Retina (tissue), 1 donor: ENCODE measurements at regions not wholly inside any gene's neighbourhood (a gene's known extent, or its start where the extent isn't known, plus 50 kb on each side); places are given as distances from the start of the nearest gene placed in this dataset.
A peak's percentile ranks its signal among the peaks of the same experiment; 100 is the strongest.

Experiments used
- DNase-seq: peaks from one replicate; pipeline ENCODE4 v3.0.0-alpha.2; 2016

DNA sequence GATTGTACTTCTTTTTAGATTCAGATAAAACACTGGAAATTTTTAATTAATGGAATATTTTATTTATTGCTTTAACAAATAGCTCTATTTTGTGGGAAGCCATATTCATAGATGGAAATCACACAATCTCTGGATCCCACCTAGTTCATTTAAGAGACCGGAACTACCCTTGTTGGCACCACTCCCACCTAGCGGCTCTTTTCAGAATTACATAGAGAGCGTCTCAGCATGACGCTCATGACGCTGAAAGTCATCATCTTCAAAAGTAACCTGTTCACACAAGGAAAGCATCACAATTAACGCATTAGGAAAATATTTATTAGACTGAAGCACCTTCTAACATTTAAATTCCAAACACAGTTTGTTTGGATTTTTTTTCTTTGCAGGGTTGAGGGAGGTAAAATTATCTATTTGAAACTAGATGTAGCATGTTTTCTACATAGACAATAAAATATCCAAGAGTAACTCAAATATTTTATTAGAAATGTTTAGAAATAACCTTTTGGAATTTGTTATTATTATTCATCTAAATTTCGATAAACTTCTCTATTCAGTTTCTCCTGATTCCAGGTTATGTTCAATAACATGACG lies 214.9 kb upstream of the ARRDC4 start:
- DNase-seq: no peak

DNA sequence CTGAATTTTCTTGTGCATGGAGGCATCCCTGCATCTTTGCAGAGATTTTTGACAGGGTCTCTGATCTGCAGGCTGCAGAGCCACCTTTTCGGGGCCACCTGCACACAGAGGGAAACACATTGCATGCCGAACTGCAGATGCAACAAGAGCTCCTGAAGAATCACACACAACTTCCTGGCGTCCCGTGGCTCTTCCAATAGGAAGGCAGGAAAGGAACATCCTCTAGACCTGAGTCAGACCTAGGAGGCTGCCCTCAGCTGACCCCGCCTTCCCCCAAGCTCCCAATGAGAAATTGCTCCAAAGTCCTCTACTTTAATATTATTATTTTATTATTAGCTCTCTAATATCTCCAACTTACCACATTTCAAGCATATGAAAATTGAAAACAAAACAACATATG lies 213.2 kb upstream of the ARRDC4 start:
- no peak for DNase-seq

DNA sequence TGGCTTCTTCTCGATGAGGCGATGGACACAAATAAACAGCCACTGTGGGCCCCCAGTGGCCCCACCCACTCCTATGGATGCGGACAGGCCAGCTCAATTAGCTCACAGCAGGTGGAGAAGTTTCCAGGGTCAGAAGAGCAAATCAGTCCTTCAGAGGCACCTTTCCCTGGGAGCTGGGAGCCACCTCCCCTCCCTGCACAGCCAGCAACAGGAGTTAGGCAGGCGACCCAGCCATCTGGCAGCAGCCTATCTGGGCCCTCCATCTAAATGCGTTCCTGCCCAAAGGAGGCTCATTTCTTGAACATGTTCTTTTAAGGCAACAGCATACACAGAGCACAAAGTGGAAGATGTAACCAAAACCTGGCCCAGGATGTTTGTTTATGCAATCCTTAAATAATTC lies 211.9 kb upstream of the ARRDC4 start:
- DNase-seq: no peak

DNA sequence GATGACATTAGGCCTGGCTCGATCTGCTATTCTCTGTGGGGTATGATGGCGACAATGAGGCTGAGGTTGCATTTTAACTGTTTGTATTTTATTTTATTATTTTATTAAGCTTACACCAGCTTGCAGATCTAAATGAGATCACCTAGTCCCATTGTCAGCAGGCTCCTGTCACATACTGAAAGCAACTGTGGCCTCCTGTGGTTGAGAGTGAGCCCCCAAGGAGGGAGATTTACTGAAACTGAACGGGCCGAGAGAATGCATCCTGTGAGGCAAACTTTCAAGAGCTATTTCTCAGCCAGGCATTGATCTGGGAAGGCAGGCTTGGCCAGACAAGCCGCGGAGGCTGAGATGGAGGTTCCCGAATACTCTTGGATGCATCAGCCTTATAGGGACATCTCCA lies 210.4 kb upstream of the ARRDC4 start:
- DNase-seq: no peak

DNA sequence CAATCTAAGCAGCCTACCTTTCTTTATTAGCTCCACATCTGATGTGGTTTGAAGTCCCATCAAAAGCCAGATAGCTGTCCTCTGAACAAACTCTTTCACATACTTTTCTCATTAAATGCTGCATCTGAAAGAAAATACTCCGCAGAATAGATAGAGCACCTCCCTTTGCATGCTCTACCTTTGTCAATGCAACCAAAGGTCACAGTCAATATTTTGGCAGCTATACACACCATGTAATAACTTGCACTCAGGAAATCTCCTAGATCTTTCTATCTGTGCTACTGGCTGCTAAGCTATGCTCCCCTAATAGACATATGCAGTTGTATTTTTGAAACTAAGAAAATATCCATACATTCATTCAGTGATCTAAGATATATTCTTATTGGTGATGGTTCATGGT lies 204.8 kb upstream of the ARRDC4 start:
- DNase-seq: no peak

DNA sequence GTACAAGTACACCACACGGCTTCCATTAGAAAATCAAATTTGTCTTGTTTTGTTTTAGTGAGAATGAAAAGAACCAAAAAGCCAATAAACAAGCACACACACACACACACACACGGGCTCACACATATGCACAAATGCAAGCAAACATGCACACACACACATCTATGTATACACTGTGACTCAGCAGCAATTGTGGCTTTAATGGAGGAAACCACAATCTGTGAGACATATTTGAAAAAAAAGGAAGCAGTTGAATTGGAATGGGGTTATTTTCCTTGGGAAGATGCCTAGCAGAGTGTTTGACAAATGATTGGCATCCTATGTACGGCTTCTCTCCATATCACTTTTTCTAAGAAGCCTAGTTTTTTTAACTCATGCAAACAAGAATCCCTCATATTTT lies 201.1 kb upstream of the ARRDC4 start:
- no peak for DNase-seq

DNA sequence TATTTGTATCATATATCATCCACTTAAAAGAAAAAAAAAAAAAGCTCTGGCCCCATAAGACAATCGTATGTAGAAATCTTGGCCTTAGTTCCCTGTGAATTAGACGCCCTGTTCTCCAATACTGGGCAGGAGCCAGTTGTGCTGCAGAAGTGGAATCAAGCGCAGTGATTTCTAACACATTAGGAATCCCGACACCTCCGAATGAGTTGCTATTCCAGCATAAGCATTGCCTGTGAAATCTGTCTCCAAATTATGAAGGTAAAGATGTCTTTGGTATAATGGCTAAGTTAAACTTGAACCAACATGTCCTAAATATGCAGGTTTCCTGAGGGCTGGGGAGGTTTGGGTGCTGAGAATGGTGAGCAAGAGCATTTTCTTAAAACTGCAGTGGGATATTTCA lies 199.4 kb upstream of the ARRDC4 start:
- no peak for DNase-seq

DNA sequence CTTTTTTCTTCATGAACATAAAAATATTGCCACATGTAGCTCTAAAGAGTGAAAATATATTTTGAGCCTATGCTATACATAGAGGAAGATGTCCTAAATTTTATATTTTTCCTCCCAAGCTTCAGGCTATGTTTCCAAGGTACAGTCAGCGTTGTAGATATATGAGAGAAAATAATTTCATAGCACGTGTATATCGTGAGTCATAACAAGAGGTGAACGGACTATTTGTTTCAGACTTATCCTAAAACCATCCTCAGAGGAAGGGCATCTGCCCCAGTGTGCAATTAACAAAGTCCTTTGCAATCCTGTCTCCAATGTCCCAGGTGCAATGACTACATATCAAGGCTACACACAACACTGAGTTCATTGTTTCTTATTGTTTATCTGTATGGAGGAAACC lies 177.3 kb upstream of the ARRDC4 start:
- no peak for DNase-seq

DNA sequence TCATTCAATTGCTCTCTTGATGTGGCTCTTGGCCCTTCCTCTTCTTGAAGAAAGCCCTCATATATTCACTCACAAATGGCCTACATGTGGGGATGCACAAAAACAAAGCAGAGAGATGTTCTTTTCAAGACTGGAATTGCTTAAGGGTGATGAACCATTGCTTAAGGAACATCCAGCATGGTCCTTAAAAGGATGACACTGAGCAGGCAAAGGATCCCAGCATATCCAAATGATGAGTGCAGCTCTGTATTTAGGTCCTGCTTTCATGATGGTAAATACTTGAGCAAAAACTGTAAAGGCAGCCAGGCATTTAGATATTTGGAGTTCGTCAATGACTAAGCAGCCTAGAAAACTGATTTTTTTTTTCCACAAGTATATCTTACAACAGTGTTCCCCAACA lies 173.8 kb upstream of the ARRDC4 start:
- no peak for DNase-seq

DNA sequence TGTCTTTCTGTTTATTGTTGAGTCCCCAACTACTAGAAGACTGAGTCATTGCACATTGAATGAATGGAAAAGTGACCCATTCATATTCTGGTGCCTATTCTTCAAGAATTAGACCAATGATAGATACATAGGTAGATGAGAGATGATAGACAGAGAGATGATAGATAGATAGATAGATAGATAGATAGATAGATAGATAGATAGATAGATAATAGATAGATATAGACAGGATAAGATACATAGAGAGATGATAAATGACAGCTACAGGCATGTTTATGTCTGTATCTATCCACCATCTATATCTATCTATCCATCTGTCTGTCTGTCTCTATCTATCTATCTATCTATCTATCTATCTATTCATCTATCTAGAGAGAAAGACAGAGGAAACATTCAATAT lies 170.3 kb upstream of the ARRDC4 start:
- DNase-seq: no peak

DNA sequence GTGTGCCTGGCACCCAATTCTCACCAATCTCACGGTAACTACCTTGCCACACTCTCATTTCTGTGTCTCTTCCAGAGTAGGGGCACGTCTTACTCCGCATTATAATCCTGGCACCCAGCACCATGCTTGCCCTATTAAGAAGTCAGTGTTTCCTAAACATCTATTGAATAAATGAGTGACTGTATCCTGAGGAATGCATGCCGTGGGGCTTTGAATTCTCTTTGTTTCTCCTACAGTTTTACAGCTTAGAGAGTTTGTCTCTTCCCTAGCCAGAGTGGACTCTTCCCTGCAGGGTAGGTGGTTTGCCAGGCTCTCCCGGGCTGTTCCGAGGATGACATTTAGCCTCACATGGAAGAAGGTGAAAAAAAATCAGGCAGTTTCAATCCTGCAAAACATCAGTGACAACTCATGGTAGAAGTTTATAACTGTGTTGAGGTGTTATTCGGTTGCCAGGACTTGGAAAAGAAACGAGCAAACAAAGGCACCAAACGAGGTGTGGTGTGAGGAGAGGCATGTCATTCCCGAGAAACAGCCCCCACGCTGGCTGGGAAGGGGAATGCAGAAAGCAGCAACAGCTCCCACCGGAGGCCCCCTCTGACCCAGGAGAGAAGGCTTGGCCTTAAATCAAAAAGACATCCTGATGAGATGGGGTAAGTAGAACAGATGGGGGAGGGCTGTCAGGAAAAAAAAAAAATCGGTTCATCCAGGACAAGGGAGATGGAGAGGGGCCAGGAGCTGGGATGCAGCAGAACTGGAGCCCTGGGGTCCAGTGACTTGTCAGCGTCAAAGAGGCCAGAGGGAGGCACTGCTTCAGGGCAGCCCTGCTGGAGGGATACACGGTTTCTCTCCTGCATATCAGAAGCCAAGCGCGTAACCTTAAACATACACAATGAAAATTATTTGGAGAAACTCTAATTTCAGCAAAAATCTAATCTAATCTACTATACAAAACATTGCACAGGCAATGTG lies 168.4 kb upstream of the ARRDC4 start:
- no peak for DNase-seq

DNA sequence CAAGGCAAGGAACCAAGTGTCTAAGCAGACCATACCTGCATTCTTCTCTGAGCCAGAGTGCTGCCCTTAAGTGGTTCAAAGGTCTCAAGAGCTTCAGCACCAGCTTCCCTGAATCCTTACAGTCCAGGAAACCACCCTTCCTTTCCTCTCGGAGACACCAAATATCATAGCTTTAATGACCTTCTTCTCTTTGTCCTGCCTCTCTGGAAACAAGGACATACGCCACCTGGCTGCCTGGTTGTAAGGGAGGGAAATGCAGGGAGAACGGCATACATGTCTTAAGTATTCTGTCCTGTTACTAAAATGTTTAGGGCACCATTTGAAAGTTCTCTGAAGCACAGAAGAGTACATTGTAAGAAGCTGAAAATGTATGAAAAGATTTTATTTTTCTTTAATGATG lies 155.6 kb upstream of the ARRDC4 start:
- DNase-seq: no peak

DNA sequence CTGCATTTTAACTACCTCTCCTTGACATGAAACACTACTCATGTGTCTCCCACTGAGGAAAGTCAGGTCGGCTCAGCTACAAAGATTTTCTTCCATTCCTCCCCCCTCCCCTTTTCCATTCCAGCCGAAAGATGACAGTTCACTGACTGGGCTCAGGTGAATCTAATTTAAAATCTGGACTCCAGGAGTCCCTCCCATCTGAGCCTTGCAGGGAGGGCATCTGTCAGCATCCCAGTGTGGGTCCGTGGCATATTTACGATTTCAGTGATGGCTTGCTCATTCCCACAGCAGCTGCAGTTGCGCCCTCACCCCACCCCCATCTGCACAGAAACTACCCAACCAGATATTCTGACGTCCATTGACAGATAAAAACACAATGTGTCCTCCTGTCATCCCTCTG lies 153.7 kb upstream of the ARRDC4 start:
- no peak for DNase-seq

DNA sequence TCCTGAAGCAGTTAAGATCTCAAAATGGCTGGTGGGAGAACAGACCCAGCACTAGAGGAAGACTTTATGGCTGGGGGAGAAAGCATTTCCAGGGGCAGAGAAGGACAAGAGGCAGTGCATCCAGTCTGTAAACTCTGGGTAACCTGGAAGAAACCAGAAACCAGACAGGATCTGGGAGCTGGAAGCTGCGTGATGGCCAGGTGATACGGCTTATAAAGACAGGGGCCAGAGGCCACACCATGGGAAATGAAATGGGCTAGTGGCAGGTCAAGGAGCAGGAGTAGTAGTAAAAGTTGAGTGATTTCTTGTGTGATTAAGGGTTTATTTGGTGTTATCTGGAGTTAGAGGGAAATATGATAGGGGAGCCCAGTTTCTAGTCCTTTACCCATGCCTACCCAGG lies 144.7 kb upstream of the ARRDC4 start:
- DNase-seq: no peak

DNA sequence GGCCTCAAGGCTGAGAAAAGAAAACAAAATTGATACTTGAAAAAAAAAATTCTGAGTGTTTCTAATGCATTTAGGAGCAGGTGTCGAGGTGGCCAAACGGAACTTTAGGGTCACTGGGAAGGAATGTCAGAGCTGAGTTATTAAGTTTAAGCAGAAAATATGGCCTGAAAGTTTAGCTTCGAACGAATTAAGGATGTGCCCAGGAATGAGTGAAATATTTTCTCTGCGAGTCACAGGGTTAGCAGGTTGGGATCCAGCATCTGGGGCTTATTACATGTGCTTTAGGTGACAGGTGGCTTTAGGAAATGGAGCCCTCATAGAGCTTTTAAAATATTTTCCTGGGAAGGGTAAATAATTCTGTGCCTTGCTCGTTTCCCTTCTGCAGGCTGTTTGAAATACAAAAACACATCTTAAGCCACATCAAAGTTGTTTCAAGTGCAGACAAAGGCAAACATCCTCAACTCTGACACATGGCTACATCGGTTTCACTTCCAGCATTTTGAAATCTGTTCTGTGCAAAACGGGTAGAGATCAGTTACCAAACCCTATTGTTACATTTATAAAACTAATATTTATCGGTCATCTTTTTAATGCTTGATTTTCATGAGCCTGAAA lies 143.1 kb upstream of the ARRDC4 start:
- DNase-seq: no peak

DNA sequence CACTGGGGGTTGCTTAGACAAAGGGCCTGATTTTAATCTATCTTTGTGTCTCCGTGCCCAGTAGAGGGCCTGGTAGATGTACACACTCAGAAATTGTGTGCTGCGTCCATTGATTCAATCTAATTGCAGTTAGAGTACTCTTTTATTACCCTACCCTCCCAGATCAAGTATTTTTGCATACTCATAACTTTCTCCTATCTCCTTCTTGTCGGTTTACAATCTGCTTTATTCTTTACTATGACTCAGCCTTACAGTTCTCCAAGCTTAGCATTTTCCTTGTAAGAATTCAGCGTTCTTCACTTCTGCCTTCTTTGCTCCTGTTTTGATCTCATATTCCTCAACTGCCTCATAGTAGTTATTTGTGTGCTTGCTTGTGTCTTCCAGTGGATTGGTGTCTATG lies 124.5 kb upstream of the ARRDC4 start:
- DNase-seq: no peak

DNA sequence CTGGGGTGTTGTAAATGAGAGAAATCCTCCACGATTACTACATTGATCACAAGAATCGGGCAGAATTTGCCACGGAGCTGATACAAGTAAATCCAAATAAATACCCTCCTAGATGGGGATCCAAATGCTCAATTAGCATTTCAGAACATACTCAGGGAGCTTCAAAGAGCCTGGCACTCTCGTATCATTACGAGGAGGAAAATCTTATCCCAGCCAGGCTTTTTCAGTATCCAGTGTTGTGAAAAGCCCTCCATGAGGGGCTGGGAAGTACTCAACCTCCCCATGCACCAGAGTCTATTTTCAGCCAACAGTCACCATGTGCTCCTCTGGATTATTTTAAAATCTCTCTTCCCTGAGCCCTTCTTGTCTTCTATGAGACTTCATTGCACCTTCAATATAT lies 122.6 kb upstream of the ARRDC4 start:
- no peak for DNase-seq

DNA sequence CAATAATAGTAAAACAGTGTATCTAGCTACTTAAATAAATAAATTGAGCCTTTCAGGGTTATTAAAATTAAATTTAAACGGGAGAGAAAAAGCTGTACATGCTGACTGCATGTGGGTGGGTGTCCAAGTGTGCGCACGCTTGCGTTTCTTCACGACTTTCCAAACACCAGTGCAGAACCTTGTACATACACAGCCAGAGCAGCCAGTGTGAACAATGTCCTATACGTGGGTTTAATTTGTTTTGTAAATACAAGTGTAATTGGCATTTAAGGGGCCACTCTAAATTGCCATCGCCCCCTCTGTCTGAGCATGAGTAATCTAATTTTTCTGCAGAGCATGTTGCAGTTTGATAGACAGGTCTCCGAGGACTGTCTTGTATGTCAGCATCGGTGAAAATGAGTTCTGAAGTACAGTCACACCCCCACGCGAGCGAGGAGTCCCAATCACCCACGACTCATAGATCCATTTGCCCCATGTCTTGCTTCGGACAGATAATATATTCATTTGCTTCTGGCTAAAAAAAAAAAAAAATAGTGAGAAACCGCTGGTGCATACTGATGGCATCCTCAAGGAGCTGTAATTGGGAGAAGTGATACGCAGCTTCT lies 121.8 kb upstream of the ARRDC4 start:
- peak; percentile 44 for DNase-seq

DNA sequence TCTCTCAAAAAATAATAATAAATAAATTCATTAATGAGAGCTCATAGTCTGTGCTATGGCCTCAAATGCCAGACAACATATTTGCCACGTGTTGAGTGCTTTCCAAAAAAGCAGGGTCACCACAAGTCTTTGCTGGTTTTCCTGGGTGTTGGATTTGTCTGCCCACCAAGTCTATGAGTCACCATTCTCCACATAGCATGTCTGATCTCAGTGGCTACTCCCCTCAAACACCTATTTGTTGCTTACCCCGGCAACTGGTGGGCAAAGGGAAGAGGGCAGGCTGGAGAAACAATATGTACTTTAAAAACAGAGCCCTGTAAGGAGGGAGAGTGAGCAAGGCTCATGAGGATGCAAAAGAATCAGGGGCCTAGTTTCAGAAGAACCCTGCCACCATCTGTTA lies 120.0 kb upstream of the ARRDC4 start:
- DNase-seq: no peak

DNA sequence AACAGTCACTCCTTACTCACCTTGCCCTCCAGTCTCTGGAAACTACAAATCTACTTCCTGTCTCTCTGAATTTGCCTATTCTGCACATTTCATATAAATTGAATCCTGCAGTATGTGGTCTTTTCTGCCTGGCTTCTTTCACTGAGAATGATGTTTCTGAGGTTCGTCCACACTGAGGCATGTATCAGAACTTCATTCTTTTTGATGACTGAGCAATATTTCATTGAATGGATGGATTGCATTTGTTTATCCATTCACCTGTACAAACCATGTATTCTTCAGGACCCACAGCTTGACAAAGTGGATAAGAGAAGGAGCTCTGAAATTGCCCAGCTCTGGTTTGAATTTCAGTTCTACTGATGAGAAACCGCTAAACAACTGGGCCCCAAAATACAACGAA lies 118.9 kb upstream of the ARRDC4 start:
- DNase-seq: no peak

DNA sequence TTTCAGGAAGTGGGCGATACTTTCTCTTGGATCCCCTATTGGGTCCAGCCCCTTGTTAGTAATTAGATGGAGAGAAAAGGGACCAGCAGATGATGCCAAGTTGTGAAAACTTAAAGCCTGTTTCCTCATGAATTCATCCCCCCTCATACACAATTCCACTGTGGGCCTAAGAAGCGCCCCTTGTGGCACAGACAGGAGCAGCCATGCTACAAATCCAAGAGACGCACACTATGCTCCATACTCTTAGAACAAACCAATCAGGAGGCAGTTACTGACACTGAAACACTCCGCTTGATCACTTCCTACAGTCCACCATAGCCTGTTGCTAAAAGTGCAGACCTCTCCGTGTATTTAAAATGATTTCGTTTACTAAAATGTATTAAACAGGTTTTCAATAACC lies 111.3 kb upstream of the ARRDC4 start:
- DNase-seq: no peak

DNA sequence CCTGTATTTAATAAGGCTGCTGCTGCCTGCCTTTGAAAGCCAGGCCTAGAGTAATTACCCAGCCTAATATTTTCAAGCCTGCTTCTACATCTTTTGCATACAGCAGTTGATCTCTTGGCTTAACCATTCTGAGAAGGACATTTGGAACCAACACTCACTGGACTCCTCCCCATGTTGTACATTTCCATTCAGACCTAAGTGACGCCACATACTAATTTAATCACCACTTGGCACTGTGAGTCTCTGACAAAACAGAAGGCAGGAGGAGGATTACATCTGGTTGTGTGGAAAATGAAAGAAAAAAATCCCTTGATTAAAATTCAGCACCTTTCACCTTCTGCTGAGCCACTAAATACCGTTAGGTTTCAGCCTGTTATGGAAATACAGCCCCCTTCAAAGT lies 102.2 kb upstream of the ARRDC4 start:
- no peak for DNase-seq

DNA sequence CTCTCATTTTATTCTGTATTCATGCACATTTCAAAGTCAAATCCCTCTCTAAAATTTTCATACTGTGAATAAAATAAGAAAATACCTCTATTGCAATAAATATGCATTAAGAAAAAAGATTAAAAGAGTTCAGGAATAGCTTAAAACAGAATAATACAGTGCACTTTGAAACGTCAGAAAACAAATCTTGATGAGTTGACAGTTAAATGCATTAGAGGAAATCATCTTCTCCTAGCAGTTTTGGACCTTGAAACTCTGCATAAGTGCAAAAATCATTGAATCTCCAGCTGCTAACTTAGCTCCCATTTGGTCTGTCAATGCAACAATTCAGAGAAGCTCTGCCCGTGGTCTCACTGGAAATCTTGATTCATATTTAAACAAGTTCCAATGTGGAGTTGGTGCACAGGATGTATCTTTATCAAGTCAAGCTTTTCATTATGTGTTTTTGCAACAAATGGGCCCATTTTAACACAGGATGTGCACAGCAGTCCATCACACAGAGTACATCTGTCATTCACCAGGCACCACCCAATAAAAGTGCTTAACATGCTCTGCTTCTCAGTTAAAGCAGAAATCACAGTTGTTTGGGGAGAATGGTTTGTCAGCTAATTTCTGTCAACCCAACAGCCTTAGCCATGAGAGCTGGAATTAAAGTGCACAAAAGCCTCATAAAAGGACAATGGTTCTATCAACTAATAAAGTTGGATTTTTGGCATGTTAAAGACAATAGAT lies 98.8 kb upstream of the ARRDC4 start:
- no peak for DNase-seq
